Thyroid gland (tissue), 4 donors: ENCODE measurements at regions not wholly inside any gene's neighbourhood (a gene's known extent, or its start where the extent isn't known, plus 50 kb on each side); places are given as distances from the start of the nearest gene placed in this dataset.

Experiments used
- POLR2A ChIP-seq, 2 donors: fragments of 450-650 bp; IDR thresholded peaks; one replicate each; pipeline ENCODE4 v1.6.1; 2017; ENCODE audit warnings: antibody characterized with exemption in 2 of 2, mild to moderate bottlenecking in 2 of 2, moderate library complexity in 1 of 2
- TF ChIP-seq, protein P1 (sequence below), 6 experiments: fragments of 200-600 bp in 3 of 6; fragments of 450-650 bp in 3 of 6; sonication (generic) in 3 of 6; IDR thresholded peaks; one replicate each; pipeline ENCODE4 v1.5.1; 2016 to 2019; ENCODE audit warnings: antibody characterized with exemption in 6 of 6, mild to moderate bottlenecking in 2 of 6, inconsistent platforms in 1 of 6, moderate library complexity in 1 of 6

DNA sequence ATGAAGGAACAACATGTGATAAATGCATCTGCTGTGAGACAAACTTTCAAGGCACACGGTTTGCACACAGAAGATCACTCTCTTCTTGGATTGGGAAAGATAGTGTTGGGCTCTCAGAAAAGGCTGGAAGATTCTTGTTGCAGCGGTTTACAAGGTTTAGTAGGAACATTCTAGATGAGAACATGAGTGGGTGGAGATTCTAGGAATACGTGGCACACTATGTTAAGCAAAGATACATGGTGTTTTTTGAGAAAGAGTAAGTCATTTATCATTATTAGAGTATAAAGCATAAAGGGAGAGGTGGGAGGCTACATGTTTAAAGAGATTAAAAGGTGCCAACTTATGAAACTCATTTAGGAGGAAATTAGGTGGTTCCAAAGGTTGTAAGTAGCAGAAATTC lies 348.8 kb upstream of the HS3ST1 start:
- TF ChIP-seq, protein P1, sequence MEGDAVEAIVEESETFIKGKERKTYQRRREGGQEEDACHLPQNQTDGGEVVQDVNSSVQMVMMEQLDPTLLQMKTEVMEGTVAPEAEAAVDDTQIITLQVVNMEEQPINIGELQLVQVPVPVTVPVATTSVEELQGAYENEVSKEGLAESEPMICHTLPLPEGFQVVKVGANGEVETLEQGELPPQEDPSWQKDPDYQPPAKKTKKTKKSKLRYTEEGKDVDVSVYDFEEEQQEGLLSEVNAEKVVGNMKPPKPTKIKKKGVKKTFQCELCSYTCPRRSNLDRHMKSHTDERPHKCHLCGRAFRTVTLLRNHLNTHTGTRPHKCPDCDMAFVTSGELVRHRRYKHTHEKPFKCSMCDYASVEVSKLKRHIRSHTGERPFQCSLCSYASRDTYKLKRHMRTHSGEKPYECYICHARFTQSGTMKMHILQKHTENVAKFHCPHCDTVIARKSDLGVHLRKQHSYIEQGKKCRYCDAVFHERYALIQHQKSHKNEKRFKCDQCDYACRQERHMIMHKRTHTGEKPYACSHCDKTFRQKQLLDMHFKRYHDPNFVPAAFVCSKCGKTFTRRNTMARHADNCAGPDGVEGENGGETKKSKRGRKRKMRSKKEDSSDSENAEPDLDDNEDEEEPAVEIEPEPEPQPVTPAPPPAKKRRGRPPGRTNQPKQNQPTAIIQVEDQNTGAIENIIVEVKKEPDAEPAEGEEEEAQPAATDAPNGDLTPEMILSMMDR (IDR thresholded peaks at IDR 0.05): no peak
- TF ChIP-seq POLR2A (IDR thresholded peaks at IDR 0.05): no peak
